Stimulated activated CD8-positive, alpha-beta memory T cell treated with anti-CD3 and anti-CD28 coated beads, Interleukin-4, amount 100 ng/mL, for 24 hours (primary cell): ENCODE measurements at regions not wholly inside any gene's neighbourhood (a gene's known extent, or its start where the extent isn't known, plus 50 kb on each side); places are given as distances from the start of the nearest gene placed in this dataset.

Experiments
- DNase-seq: peaks from one replicate; pipeline ENCODE4 v3.0.0-alpha.2; 2020; ENCODE audit warnings: low read depth

- DNase-seq = no peak
Observed at GRCh38 chr2:137729305-137729704, 235.0 kb upstream of the HNMT start.

GRCh38 chr2:137737559-137737958 is 226.7 kb upstream of the HNMT start:
- no peak for DNase-seq

- DNase-seq = no peak
Observed at GRCh38 chr2:137741784-137742362, 222.4 kb upstream of the HNMT start.

GRCh38 chr2:137747509-137747908 is 216.8 kb upstream of the HNMT start:
- DNase-seq = no peak

- no peak for DNase-seq
Observed at GRCh38 chr2:137748533-137748932, 215.7 kb upstream of the HNMT start.

GRCh38 chr2:137764646-137765045 is 199.6 kb upstream of the HNMT start:
- no peak for DNase-seq

- no peak for DNase-seq
Observed at GRCh38 chr2:137769406-137769805, 194.9 kb upstream of the HNMT start.

GRCh38 chr2:137770166-137770565 is 194.1 kb upstream of the HNMT start:
- no peak for DNase-seq

GRCh38 chr2:137771064-137771463 is 193.2 kb upstream of the HNMT start:
- DNase-seq = no peak

GRCh38 chr2:137772451-137772850 is 191.8 kb upstream of the HNMT start:
- DNase-seq = no peak

GRCh38 chr2:137775529-137775928 is 188.7 kb upstream of the HNMT start:
- DNase-seq = no peak

- DNase-seq = no peak
Observed at GRCh38 chr2:137776697-137777096, 187.6 kb upstream of the HNMT start.

GRCh38 chr2:137797641-137798040 is 166.6 kb upstream of the HNMT start:
- no peak for DNase-seq

- DNase-seq = no peak
Observed at GRCh38 chr2:137799600-137799999, 164.7 kb upstream of the HNMT start.

- no peak for DNase-seq
Observed at GRCh38 chr2:137800386-137800785, 163.9 kb upstream of the HNMT start.

- DNase-seq = no peak
Observed at GRCh38 chr2:137801228-137801627, 163.0 kb upstream of the HNMT start.

GRCh38 chr2:137802038-137802437 is 162.2 kb upstream of the HNMT start:
- DNase-seq = no peak

GRCh38 chr2:137806068-137806805 is 158.0 kb upstream of the HNMT start:
- DNase-seq = no peak

- no peak for DNase-seq
Observed at GRCh38 chr2:137809252-137809651, 155.0 kb upstream of the HNMT start.

- DNase-seq = no peak
Observed at GRCh38 chr2:137809837-137810236, 154.4 kb upstream of the HNMT start.

- DNase-seq = no peak
Observed at GRCh38 chr2:137812517-137812916, 151.8 kb upstream of the HNMT start.

- DNase-seq = no peak
Observed at GRCh38 chr2:137813176-137813575, 151.1 kb upstream of the HNMT start.

- no peak for DNase-seq
Observed at GRCh38 chr2:137817058-137817457, 147.2 kb upstream of the HNMT start.

GRCh38 chr2:137823196-137823595 is 141.1 kb upstream of the HNMT start:
- DNase-seq = no peak
